M059J (cell line): ENCODE measurements at regions not wholly inside any gene's neighbourhood (a gene's known extent, or its start where the extent isn't known, plus 50 kb on each side); places are given as distances from the start of the nearest gene placed in this dataset.

Experiments
- DNase-seq: peaks from one replicate; pipeline ENCODE4 v3.0.0-alpha.2; 2012; ENCODE audit warnings: low read depth

- DNase-seq = no peak
These were observed 108.7 kb upstream of the OTX2 start for GRCh38 chr14:56918849-56919574.

DNA sequence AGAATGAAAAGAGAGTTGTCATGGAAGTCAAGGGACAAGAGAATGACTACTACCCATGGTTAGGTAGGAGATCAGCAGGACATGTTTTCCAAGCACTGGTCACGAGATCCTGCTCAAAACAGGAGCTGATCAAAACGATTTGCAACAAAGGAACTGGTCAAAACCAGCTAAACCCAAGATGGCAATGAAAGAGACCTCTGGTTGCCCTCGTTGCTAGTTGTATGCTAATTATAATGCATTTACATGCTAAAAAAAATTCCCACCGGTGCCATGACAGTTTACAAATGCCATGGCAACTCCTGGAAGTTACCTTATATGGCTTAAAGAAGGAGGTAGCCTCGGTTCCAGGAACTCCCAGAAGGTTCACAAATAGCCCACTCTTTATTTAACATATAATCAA is 95.0 kb upstream of the OTX2 start:
- DNase-seq = no peak

DNA sequence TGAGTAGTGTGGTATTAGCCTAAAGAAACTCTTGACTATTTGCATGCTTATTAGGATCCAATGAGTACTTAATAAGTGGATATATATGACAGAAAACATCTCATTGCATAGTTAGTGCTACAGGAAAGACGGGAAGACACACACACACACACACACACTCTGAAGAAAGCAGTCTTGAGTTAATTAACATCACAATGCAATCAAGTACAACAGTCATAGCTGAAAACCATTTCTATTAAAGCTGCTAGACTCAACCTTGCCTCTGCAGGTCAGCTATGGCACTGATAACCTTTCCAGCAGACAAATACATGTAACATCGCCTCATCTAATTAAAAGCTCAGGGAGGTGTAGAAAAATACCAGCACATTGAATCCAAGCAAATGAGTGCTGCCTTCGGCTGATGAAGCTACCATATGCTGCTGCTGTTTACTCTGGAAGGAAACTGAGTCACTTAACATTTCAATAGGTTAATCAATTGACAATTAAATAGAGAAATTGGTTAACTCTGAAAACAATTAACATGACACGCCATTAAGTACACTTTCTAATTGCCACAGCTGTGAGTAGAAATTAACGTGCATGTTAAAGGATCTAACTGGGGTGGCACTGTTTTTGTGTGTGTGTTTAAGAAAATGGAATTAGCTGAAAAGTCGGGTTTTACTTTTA is 93.2 kb upstream of the OTX2 start:
- no peak for DNase-seq

DNA sequence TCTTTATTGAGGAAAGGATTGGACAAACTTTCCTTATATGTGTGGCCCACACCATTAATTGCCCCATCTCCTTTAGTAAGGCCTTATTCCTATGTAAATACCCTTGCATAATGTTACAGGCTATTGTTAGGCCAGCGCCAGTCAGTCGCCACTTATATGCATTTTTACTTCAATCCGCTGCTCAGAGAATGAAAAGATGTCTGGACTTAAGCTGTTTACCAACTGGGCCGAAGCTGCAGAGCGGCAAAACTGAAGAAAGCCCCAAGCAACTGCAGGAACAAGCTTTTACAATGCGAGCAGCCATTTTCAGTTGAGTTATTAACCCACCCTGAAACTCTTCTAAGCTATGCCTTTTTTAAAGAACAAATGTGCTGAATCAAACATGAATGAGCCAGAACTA is 92.1 kb upstream of the OTX2 start:
- DNase-seq = no peak

DNA sequence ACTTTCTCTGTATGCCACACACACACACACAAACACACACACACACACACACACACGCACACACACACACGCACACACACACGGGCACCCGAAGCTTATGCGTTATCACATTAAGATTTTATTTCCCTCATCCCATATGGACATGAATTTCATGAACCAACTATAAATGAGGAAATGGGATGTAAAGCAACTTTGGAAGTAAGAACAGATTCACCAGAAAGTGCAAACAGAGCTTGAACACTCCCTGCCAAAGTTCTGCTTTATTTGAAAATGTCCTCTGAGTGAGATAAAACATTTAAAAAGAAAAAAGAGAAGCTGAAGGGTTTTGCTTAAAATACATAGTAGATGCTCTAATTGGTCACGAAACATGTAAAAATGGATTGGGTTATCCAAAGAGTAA is 90.4 kb upstream of the OTX2 start:
- DNase-seq = no peak

DNA sequence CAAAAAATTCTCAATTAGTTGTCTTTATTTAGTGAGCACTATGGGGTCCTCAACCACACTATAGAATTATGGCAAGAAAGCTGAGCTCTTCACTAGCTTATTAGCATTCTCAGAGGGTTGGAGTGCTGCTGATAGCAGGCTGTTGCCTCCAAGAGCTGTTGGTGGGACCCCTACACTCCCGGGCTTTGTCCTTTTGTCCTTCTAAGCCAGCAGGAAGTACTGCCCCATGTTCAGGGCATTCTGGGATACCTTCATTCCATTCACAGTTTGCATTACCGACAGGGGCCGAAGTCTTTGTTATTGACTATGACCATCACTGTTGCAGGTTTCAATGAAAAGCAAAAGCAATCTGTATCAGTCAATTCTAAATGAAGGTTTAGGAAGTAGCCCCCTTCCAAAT is 89.5 kb upstream of the OTX2 start:
- DNase-seq = no peak

DNA sequence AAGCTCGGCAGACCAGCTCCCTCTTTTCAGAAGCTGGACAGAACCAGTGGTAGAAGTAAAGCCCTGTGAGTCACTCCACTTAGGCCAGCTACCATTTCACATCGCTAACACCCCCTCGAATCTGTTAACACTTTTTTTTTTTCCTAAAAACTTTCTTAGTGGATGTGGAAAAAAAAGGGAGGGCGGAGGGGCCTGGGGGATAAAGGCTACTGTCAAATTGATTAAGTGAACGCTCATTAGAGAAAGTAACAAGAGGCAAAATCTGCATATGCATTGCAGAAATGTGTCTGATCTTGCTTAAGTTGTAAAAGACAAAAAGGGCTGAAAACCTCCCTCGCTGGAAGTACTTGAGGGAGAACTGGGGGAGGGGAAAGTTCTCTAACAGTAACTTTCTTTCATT is 86.6 kb upstream of the OTX2 start:
- DNase-seq = no peak

DNA sequence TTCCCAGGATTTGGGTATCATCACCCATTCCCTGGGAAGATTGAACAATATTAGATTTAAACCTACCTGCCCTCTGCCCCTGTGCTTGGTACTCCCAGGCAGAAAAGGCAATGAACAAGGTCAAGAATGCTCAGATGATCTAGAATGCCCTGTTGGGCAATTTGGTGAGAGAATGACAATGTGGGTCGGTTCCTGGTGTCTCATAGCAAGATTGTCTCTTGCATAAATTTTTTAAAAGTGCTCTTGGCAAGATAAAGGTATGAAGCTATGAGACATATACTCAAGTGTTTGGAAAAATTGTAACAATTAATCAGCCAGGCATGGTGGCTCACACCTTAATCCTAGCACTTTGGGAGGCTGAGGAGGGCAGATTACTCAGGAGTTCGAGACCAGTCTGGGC is 86.0 kb upstream of the OTX2 start:
- no peak for DNase-seq

- DNase-seq = no peak
These were observed 84.9 kb upstream of the OTX2 start for GRCh38 chr14:56895154-56895553.

- DNase-seq = no peak
These were observed 84.3 kb upstream of the OTX2 start for GRCh38 chr14:56894591-56894991.

- DNase-seq = no peak
These were observed 82.7 kb upstream of the OTX2 start for GRCh38 chr14:56892959-56893358.

DNA sequence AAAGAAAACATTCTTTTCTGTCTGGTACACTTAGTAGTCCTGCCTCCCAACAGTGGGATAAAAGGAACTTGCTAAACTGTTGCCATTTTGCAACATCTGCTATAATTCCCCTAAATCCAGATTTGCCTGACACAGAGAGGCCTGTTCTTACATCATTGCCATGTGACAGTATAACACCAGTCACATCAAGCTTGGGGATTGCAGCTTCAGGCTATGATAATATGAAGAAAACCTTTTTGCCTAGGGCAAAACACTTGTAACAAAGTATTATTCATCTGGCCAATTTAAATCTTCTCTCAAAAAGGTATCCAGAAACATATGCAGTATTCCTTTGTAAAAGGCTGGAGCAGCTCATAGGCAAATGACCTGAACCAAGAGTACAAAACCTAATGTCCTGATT is 80.9 kb upstream of the OTX2 start:
- no peak for DNase-seq

- DNase-seq = no peak
These were observed 79.4 kb upstream of the OTX2 start for GRCh38 chr14:56889705-56890104.

- no peak for DNase-seq
These were observed 78.0 kb upstream of the OTX2 start for GRCh38 chr14:56888274-56888673.

DNA sequence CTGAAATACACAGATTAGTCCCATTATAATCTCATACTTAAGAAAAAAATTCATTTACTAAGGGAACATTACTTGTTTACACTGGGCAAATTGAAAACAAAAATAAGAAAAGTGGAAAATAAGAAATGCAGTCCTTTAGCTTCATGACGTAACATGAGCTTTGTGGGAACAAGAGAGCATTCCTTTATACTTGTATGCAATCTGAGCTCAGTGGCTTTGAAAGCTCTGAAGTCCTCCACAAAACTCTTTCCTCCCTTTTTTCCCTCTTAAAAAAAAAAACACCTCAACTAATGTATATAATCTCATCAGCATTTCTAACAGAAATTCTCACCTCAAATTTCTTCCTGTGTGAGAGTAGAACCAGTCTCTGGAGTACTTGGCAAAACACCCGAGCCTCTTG is 76.9 kb upstream of the OTX2 start:
- no peak for DNase-seq

GRCh38 chr14:56886471-56887062 is 76.3 kb upstream of the OTX2 start:
- DNase-seq = no peak

- no peak for DNase-seq
These were observed 75.5 kb upstream of the OTX2 start for GRCh38 chr14:56885825-56886224.

GRCh38 chr14:56884617-56885016 is 74.3 kb upstream of the OTX2 start:
- DNase-seq = no peak

DNA sequence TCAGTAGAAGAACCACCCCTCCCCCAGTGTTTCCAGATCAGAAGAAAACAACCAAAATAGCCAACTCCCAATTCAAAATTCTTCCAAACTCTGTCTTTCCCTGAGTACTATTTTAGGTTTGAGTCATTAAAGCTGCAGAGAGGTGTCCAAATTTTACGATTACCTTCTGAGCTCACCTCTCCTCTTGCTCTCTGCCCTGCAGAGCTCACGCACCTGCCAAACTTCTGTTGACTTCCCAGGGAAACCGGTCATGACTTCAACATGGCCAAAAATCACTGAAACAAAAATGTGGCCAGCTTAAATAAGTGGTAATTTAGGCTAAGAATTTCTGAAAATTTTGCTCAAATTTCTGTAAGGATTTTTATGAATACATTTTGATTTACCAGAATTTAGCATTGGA is 70.9 kb upstream of the OTX2 start:
- no peak for DNase-seq

- DNase-seq = no peak
These were observed 68.5 kb upstream of the OTX2 start for GRCh38 chr14:56878766-56879165.

DNA sequence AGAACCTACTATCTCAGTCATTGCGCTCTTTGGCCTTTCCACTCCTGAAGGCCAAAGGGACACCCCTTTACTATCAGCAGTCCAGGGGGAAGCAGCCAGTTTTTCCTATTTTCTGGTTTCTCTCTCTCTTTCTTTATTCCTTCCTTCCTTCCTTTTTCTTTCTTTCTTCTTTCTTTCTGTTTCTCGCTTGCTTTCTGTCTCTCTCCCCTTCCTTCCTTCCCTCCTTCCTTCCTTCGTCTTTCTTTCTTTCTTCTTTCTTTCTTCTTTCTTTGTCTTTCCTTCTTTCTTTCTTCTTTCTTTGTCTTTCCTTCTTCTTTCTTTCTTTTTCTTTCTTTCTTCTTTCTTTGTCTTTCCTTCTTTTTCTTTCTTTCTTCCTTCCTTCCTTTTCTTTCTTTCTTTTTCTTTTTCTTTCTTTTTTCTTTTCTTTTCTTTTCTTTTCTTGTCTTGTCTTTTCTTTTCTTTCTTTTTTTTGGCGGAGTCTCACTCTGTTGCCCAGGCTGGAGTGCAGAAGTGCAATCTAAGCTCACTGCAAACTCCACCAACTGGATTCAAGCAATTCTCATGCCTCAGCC is 64.9 kb upstream of the OTX2 start:
- no peak for DNase-seq

- DNase-seq = peak; percentile 18
These were observed 64.1 kb upstream of the OTX2 start for GRCh38 chr14:56874375-56874774.

DNA sequence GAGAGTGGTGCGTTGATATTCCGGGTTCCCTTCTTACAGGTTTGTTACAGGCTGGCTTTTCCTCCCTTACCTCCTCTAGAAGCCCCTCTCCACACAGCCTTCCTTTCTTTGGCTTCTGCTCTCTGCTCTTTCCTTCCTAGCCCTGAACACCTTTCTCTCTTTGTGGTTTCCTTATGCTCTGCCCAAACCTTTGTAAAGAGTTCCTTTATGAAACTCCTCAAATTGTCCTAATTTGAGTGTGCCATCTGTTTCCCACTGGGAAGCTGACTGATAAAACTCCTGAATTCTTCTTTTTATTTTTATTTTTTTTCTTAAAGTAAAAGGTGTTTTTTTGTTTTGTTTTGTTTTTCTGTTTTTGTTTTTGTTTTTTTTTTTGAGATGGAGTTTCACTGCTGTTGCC is 60.1 kb upstream of the OTX2 start:
- DNase-seq = no peak
